ENCODE measurements at regions not wholly inside any gene's neighbourhood (a gene's known extent, or its start where the extent isn't known, plus 50 kb on each side); places are given as distances from the start of the nearest gene placed in this dataset.

GRCh38 chr2:136550181-136550580, 215.2 kb upstream of the THSD7B start:
- DNase-seq = no peak

GRCh38 chr2:136539355-136539754, 226.0 kb upstream of the THSD7B start:
- DNase-seq = no peak

GRCh38 chr2:136538489-136538888, 226.9 kb upstream of the THSD7B start:
- DNase-seq = no peak

GRCh38 chr2:136534811-136535210, 230.5 kb upstream of the THSD7B start:
- no peak for DNase-seq

GRCh38 chr2:136532171-136532570, 233.2 kb upstream of the THSD7B start:
- no peak for DNase-seq

- DNase-seq = no peak
Measured at GRCh38 chr2:136531731-136532130, 233.6 kb upstream of the THSD7B start.

- no peak for DNase-seq
Measured at GRCh38 chr2:136530146-136530545, 235.2 kb upstream of the THSD7B start.

- no peak for DNase-seq
Measured at GRCh38 chr2:136527560-136527959, 237.8 kb upstream of the THSD7B start.

GRCh38 chr2:136522724-136523123, 242.6 kb upstream of the THSD7B start:
- no peak for DNase-seq

GRCh38 chr2:136517716-136518115, 247.6 kb upstream of the THSD7B start:
- DNase-seq = no peak

GRCh38 chr2:136510244-136510643, 255.1 kb upstream of the THSD7B start:
- no peak for DNase-seq

- no peak for DNase-seq
Measured at GRCh38 chr2:136505462-136505861, 259.9 kb upstream of the THSD7B start.

- no peak for DNase-seq
Measured at GRCh38 chr2:136502660-136503059, 262.7 kb upstream of the THSD7B start.

GRCh38 chr2:136497709-136498108, 267.6 kb upstream of the THSD7B start:
- DNase-seq = peak; percentile 57

- DNase-seq = no peak
Measured at GRCh38 chr2:136496966-136497365, 268.4 kb upstream of the THSD7B start.

- no peak for DNase-seq
Measured at GRCh38 chr2:136495636-136496035, 269.7 kb upstream of the THSD7B start.

GRCh38 chr2:136492901-136493300, 272.4 kb upstream of the THSD7B start:
- DNase-seq = no peak

GRCh38 chr2:136490100-136490499, 275.2 kb upstream of the THSD7B start:
- DNase-seq = no peak

GRCh38 chr2:136487421-136487820, 277.9 kb upstream of the THSD7B start:
- DNase-seq = no peak

GRCh38 chr2:136486115-136486514, 279.2 kb upstream of the THSD7B start:
- DNase-seq = no peak

- DNase-seq = no peak
Measured at GRCh38 chr2:136482966-136483365, 282.4 kb upstream of the THSD7B start.

- no peak for DNase-seq
Measured at GRCh38 chr2:136482006-136482405, 283.3 kb upstream of the THSD7B start.

- no peak for DNase-seq
Measured at GRCh38 chr2:136479696-136480095, 285.6 kb upstream of the THSD7B start.

- peak; percentile 14 for DNase-seq
Measured at GRCh38 chr2:136468799-136469369, 296.5 kb upstream of the THSD7B start.

- DNase-seq = no peak
Measured at GRCh38 chr2:136452528-136452927, 312.8 kb upstream of the THSD7B start.

All from NCI-H748 treated with DMSO at 0.1 percent for 48 hours (cell line).